Upper lobe of left lung (tissue), 4 donors: ENCODE measurements at regions not wholly inside any gene's neighbourhood (a gene's known extent, or its start where the extent isn't known, plus 50 kb on each side); places are given as distances from the start of the nearest gene placed in this dataset.

Experiments used
- EP300 ChIP-seq, 4 donors: sonication (generic); formaldehyde crosslinking; IDR thresholded peaks; one replicate each; pipeline ENCODE4 v1.5.1; 2017; ENCODE audit warnings: antibody characterized with exemption in 4 of 4, control low read depth in 2 of 4
- POLR2A ChIP-seq, 4 donors: fragments of 450-650 bp; IDR thresholded peaks; one replicate each; pipeline ENCODE4 v1.5.1; 2016 to 2017; ENCODE audit warnings: antibody characterized with exemption in 4 of 4, mild to moderate bottlenecking in 2 of 4
- POLR2AphosphoS5 ChIP-seq, 2 donors: sonication (generic); formaldehyde crosslinking; IDR thresholded peaks; one replicate each; pipeline ENCODE4 v1.5.1; 2017; ENCODE audit warnings: antibody characterized with exemption in 2 of 2
- TF ChIP-seq, protein P1 (sequence below), 6 experiments: fragments of 450-650 bp in 4 of 6; fragments of 200-600 bp in 2 of 6; sonication (generic) in 2 of 6; IDR thresholded peaks; one replicate each; pipeline ENCODE4 v1.5.1; 2016 to 2019; ENCODE audit warnings: antibody characterized with exemption in 6 of 6

DNA sequence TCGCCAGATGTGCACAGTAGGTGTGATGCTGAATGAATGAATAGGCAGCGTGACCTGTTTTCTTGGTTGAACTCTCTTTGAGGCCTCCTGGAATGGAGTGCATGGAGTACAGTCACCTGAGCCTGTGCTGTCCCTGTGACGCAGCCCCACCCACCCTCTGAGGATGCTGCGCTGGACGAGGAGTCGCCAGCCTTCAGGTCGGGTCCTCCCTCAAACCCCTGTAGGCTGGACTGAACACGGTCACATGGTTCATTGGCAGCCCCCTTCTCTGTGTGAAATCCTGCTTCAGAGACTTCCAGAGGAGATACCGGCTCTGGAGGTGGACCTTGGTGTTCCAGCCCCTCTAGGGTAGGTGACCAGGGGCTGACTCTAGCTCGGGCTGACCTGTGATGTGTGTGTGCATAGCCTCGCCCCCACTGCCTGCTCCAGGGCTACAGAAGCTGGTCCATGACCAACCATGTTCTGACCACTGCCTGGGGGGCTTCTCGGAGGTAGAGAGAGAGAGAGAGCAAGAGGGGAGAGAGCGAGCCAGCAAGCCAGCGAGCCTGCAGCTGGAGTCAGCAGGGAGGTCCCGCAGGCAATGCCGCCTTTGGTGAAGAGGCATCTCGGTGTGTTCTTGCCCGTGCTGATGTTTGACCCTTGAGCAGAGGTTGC, 158.0 kb upstream of the RTL1 start:
- TF ChIP-seq, protein P1, sequence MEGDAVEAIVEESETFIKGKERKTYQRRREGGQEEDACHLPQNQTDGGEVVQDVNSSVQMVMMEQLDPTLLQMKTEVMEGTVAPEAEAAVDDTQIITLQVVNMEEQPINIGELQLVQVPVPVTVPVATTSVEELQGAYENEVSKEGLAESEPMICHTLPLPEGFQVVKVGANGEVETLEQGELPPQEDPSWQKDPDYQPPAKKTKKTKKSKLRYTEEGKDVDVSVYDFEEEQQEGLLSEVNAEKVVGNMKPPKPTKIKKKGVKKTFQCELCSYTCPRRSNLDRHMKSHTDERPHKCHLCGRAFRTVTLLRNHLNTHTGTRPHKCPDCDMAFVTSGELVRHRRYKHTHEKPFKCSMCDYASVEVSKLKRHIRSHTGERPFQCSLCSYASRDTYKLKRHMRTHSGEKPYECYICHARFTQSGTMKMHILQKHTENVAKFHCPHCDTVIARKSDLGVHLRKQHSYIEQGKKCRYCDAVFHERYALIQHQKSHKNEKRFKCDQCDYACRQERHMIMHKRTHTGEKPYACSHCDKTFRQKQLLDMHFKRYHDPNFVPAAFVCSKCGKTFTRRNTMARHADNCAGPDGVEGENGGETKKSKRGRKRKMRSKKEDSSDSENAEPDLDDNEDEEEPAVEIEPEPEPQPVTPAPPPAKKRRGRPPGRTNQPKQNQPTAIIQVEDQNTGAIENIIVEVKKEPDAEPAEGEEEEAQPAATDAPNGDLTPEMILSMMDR (IDR thresholded peaks at IDR 0.05), result no peak
- TF ChIP-seq POLR2A (IDR thresholded peaks at IDR 0.05) (no peak), EP300 (IDR thresholded peaks at IDR 0.05) (no peak), POLR2AphosphoS5 (IDR thresholded peaks at IDR 0.05) (no peak)
